IMR-90 (cell line): ENCODE measurements at regions not wholly inside any gene's neighbourhood (a gene's known extent, or its start where the extent isn't known, plus 50 kb on each side); places are given as distances from the start of the nearest gene placed in this dataset.

Experiments used
- ATAC-seq: fragments of 200-7000 bp; cut with Tn5 transposase; 2 replicates; pipeline ENCODE4 v1.9.1; 2020; ENCODE audit warnings: low read depth, mild to moderate bottlenecking, moderate library complexity
- BruUV-seq: library from RNA; stranded (reverse); fragments of 400-500 nt; replicated peaks from 2 replicates; lab custom pipeline; 2021; lab: Mats Ljungman, UMichigan
- CTCF ChIA-PET: fragments of 300-600 bp; formaldehyde crosslinking; extraction: SDS; loops from one replicate; lab custom pipeline; 2021; ENCODE audit warnings: antibody characterized with exemption; lab: Yijun Ruan, JAX
- POLR2A ChIA-PET: fragments of 300-600 bp; sonication (Branson Sonifier 250); formaldehyde crosslinking; loops from one replicate; lab custom pipeline; 2022; ENCODE audit warnings: antibody characterized with exemption; ENCODE audit not compliant: unreplicated experiment; lab: Charles Lee
- DNase-seq: peaks from one replicate; pipeline ENCODE4 v3.0.0; 2013
- H2AFZ ChIP-seq: replicated peaks from 2 replicates; pipeline ENCODE3; 2013; ENCODE audit warnings: low read length, mild to moderate bottlenecking; ENCODE audit not compliant: poor library complexity
- H2AK5ac ChIP-seq: 2 replicates; pipeline ENCODE4 v1.6.1; 2013; ENCODE audit warnings: low read depth, low read length, inconsistent platforms
- H2AK9ac ChIP-seq: replicated peaks from 2 replicates; pipeline ENCODE3; 2013; ENCODE audit warnings: mild to moderate bottlenecking, low read depth, low read length, moderate library complexity; ENCODE audit not compliant: poor library complexity
- H2BK120ac ChIP-seq: 2 replicates; pipeline ENCODE4 v1.6.1; 2013; ENCODE audit warnings: low read depth, low read length, inconsistent platforms
- H2BK15ac ChIP-seq: 3 replicates; pipeline ENCODE4 v1.6.1; 2013; ENCODE audit warnings: low read depth, low read length, inconsistent platforms
- H2BK20ac ChIP-seq: 2 replicates; pipeline ENCODE4 v1.6.1; 2013; ENCODE audit warnings: low read depth, mild to moderate bottlenecking, inconsistent platforms, low read length, moderate library complexity
- H2BK5ac ChIP-seq: 2 replicates; pipeline ENCODE4 v1.6.1; 2013; ENCODE audit warnings: mild to moderate bottlenecking, low read depth, low read length, inconsistent platforms; ENCODE audit not compliant: poor library complexity, severe bottlenecking
- H3K14ac ChIP-seq: replicated peaks from 2 replicates; pipeline ENCODE4 v1.6.1; 2013; ENCODE audit warnings: low read depth, low read length, inconsistent platforms
- H3K18ac ChIP-seq: 2 replicates; pipeline ENCODE4 v1.6.1; 2013; ENCODE audit warnings: low read depth, low read length, control low read depth
- H3K23ac ChIP-seq: 2 replicates; pipeline ENCODE4 v1.6.1; 2013; ENCODE audit warnings: low read depth, low read length, inconsistent platforms
- H3K27ac ChIP-seq: 2 replicates; pipeline ENCODE4 v1.5.1; 2013; ENCODE audit warnings: mild to moderate bottlenecking, control low read depth, low read length; ENCODE audit not compliant: insufficient read depth
- H3K27me3 ChIP-seq: 2 replicates; pipeline ENCODE4 v1.6.1; 2013; ENCODE audit warnings: low read length; ENCODE audit not compliant: control insufficient read depth, insufficient read depth
- H3K36me3 ChIP-seq: 2 replicates; pipeline ENCODE4 v1.6.1; 2013; ENCODE audit warnings: low read length, mixed read lengths; ENCODE audit not compliant: control insufficient read depth, insufficient read depth
- H3K4ac ChIP-seq: 2 replicates; pipeline ENCODE4 v1.6.1; 2013; ENCODE audit warnings: low read depth, low read length, inconsistent platforms
- H3K4me1 ChIP-seq: 2 replicates; pipeline ENCODE4 v1.6.1; 2013; ENCODE audit warnings: low read length, mixed read lengths; ENCODE audit not compliant: control insufficient read depth, insufficient read depth
- H3K4me2 ChIP-seq: 2 replicates; pipeline ENCODE4 v1.6.1; 2013; ENCODE audit warnings: low read depth, mild to moderate bottlenecking, control low read depth, low read length, moderate library complexity
- H3K4me3 ChIP-seq: 2 replicates; pipeline ENCODE4 v1.5.1; 2013; ENCODE audit warnings: low read depth, mild to moderate bottlenecking, control low read depth, low read length, moderate library complexity; ENCODE audit not compliant: insufficient read depth
- H3K56ac ChIP-seq: 2 replicates; pipeline ENCODE4 v1.6.1; 2013; ENCODE audit warnings: low read length, inconsistent platforms; ENCODE audit not compliant: insufficient read depth; ENCODE audit errors: extremely low read depth
- H3K79me1 ChIP-seq, 2 experiments: 2 replicates each; pipeline ENCODE4 v1.6.1; 2013; ENCODE audit warnings: low read length in 2 of 2, inconsistent platforms in 1 of 2, low read depth in 1 of 2
- H3K9ac ChIP-seq: 2 replicates; pipeline ENCODE4 v1.6.1; 2013; ENCODE audit warnings: low read depth, low read length, control low read depth
- H3K9me1 ChIP-seq: 2 replicates; pipeline ENCODE4 v1.6.1; 2013; ENCODE audit warnings: low read length, inconsistent platforms; ENCODE audit not compliant: insufficient read depth
- H3K9me3 ChIP-seq: 2 replicates; pipeline ENCODE4 v1.6.1; 2013; ENCODE audit warnings: low read length; ENCODE audit not compliant: control insufficient read depth, insufficient read depth
- H4K20me1 ChIP-seq: 2 replicates; pipeline ENCODE4 v1.6.1; 2013; ENCODE audit warnings: low read length, inconsistent platforms; ENCODE audit not compliant: insufficient read depth
- H4K5ac ChIP-seq: 2 replicates; pipeline ENCODE4 v1.6.1; 2013; ENCODE audit warnings: mild to moderate bottlenecking, low read depth, low read length, control low read depth
- H4K8ac ChIP-seq, 2 experiments: 2 replicates each; pipeline ENCODE4 v1.6.1; 2013; ENCODE audit warnings: low read depth in 2 of 2, low read length in 2 of 2, control low read depth in 1 of 2, inconsistent platforms in 1 of 2
- H4K91ac ChIP-seq: 2 replicates; pipeline ENCODE4 v1.6.1; 2013; ENCODE audit warnings: low read depth, low read length, inconsistent platforms; ENCODE audit not compliant: insufficient read depth
- BHLHE40 ChIP-seq: fragments of 150-350 bp; IDR thresholded peaks from 2 replicates; pipeline ENCODE4 v1.6.1; 2016; ENCODE audit warnings: mild to moderate bottlenecking, low read depth, low read length
- CEBPB ChIP-seq: IDR thresholded peaks from 2 replicates; pipeline ENCODE4 v1.6.1; 2012; ENCODE audit warnings: low read depth, low read length, improper control_type of control experiment
- CHD1 ChIP-seq: IDR thresholded peaks from 2 replicates; pipeline ENCODE4 v1.6.1; 2012; ENCODE audit warnings: low read depth, low read length, improper control_type of control experiment
- CTCF ChIP-seq: conservative IDR thresholded peaks from 2 replicates; pipeline ENCODE4 v1.5.1; 2012; ENCODE audit warnings: mild to moderate bottlenecking, low read depth, low read length, improper control_type of control experiment
- ELK1 ChIP-seq: fragments of 150-350 bp; IDR thresholded peaks from 2 replicates; pipeline ENCODE4 v1.6.1; 2016; ENCODE audit warnings: low read depth, mild to moderate bottlenecking, low read length, moderate library complexity, borderline replicate concordance
- FOS ChIP-seq: fragments of 150-350 bp; IDR thresholded peaks from 2 replicates; pipeline ENCODE4 v1.6.1; 2016; ENCODE audit warnings: low read depth, low read length
- MAFK ChIP-seq: IDR thresholded peaks from 2 replicates; pipeline ENCODE4 v1.6.1; 2012; ENCODE audit warnings: low read depth, low read length, improper control_type of control experiment
- MAZ ChIP-seq: IDR thresholded peaks from 2 replicates; pipeline ENCODE4 v1.6.1; 2012; ENCODE audit warnings: low read depth, mild to moderate bottlenecking, low read length, improper control_type of control experiment, moderate library complexity, borderline replicate concordance
- MXI1 ChIP-seq: IDR thresholded peaks from 2 replicates; pipeline ENCODE4 v1.6.1; 2012; ENCODE audit warnings: low read depth, mild to moderate bottlenecking, low read length, moderate library complexity, borderline replicate concordance
- NFE2L2 ChIP-seq: fragments of 150-350 bp; IDR thresholded peaks from 2 replicates; pipeline ENCODE4 v1.6.1; 2016; ENCODE audit warnings: low read depth, mild to moderate bottlenecking, low read length
- POLR2A ChIP-seq: IDR thresholded peaks from 2 replicates; pipeline ENCODE4 v1.6.1; 2012; ENCODE audit warnings: mild to moderate bottlenecking, low read depth, low read length
- RAD21 ChIP-seq: IDR thresholded peaks from 2 replicates; pipeline ENCODE4 v1.6.1; 2012; ENCODE audit warnings: low read length, improper control_type of control experiment
- RCOR1 ChIP-seq: IDR thresholded peaks from 2 replicates; pipeline ENCODE4 v1.6.1; 2012; ENCODE audit warnings: mild to moderate bottlenecking, low read length, improper control_type of control experiment; ENCODE audit not compliant: insufficient replicate concordance
- RFX5 ChIP-seq: IDR thresholded peaks from 2 replicates; pipeline ENCODE4 v1.8.0; 2012; ENCODE audit warnings: low read depth, mild to moderate bottlenecking, low read length, moderate library complexity
- SMC3 ChIP-seq: fragments of 150-350 bp; IDR thresholded peaks from 2 replicates; pipeline ENCODE4 v1.6.1; 2016; ENCODE audit warnings: low read depth, mild to moderate bottlenecking, antibody characterized with exemption, low read length, moderate library complexity
- USF2 ChIP-seq: fragments of 150-350 bp; IDR thresholded peaks from 2 replicates; pipeline ENCODE4 v1.6.1; 2017; ENCODE audit warnings: mild to moderate bottlenecking, antibody characterized with exemption, low read length, low read depth
- WGBS, 2 experiments: methylation state at CpG; one replicate each; pipeline versions ENCODE4 v1.1.5 to v1.1.7; 2013; ENCODE audit warnings: missing lambda C conversion rate in 2 of 2; ENCODE audit not compliant: insufficient read length in 1 of 2; ENCODE audit errors: extremely low coverage in 2 of 2; 5-methylcytosine and 5-hydroxymethylcytosine counted together
- dilution Hi-C: fragments of 300-500 bp; cut with HindIII; formaldehyde crosslinking; loops from one replicate; pipeline ENCODE4 v1.14.3; 2018; ENCODE audit warnings: low sequenced_read_pairs; ENCODE audit not compliant: unreplicated experiment
- in situ Hi-C: fragments of 300-500 bp; cut with MboI; formaldehyde crosslinking; loops from 3 replicates; pipeline ENCODE4 v1.14.3; 2019; ENCODE audit warnings: low sequenced_read_pairs, inconsistent platforms, mixed read lengths
- intact Hi-C: fragments of 100-400 bp; cut with micrococcal nuclease; formaldehyde crosslinking; loops from 2 replicates; pipeline ENCODE4 v1.10.0; 2022

- H2BK5ac ChIP-seq: no peak overlapping the region
- no peak overlapping the region for H3K4ac ChIP-seq
- H2AK5ac ChIP-seq: no peak overlapping the region
- H3K79me1 ChIP-seq: no peaks in the 10 kb centered on the region
- no peaks in the 10 kb centered on the region for H3K36me3 ChIP-seq
- no peak overlapping the region for H4K91ac ChIP-seq
- H4K8ac ChIP-seq: no peak overlapping the region
- DNase-seq (no peak), ATAC-seq (no peak)
- no peak overlapping the region for H2BK20ac ChIP-seq
- no peak overlapping the region for H3K9ac ChIP-seq
- no TSS peak for BruUV-seq
- no peak overlapping the region for H3K4me2 ChIP-seq
- intact Hi-C loops (no loop called here), dilution Hi-C loops (no loop called here), in situ Hi-C loops (no loop called here)
- H2AK9ac ChIP-seq: no peak overlapping the region
- TF ChIP-seq ELK1: no peak
- TF ChIP-seq NFE2L2: no peak
- TF ChIP-seq RCOR1: no peak
- TF ChIP-seq POLR2A: no peak
- TF ChIP-seq MXI1: no peak
- TF ChIP-seq FOS: no peak
- TF ChIP-seq CTCF: no peak
- TF ChIP-seq SMC3: no peak
- TF ChIP-seq RFX5: no peak
- no peak for TF ChIP-seq BHLHE40
- no peak for TF ChIP-seq CEBPB
- TF ChIP-seq CHD1: no peak
- no peak for TF ChIP-seq USF2
- TF ChIP-seq MAZ: no peak
- TF ChIP-seq RAD21: no peak
- no peak for TF ChIP-seq MAFK
- peaks cover 2% of the 10 kb centered on the region; the same call in 1 of the 2 replicates for H3K9me3 ChIP-seq
- ChIA-PET POLR2A (no interaction called here), CTCF (no interaction called here)
- H3K27me3 ChIP-seq: no peaks in the 10 kb centered on the region
- no peaks in the 10 kb centered on the region for H3K4me1 ChIP-seq
- H3K4me3 ChIP-seq: no peak overlapping the region
- H4K5ac ChIP-seq: no peak overlapping the region
- H2AFZ ChIP-seq: no peak overlapping the region
- H4K20me1 ChIP-seq: no peaks in the 10 kb centered on the region
- H3K27ac ChIP-seq: no peak overlapping the region
- no CpG with 5 or more reads among the region's 1 CpG for WGBS, 2 experiments
- H3K9me1 ChIP-seq: no peaks in the 10 kb centered on the region
- H2BK120ac ChIP-seq: no peak overlapping the region
- no peak overlapping the region for H3K18ac ChIP-seq
- no peak overlapping the region for H3K56ac ChIP-seq
- no peak overlapping the region for H3K23ac ChIP-seq
- H3K14ac ChIP-seq: no peak overlapping the region
- H2BK15ac ChIP-seq: no peak overlapping the region
Measured at GRCh38 chr2:224187220-224187619, 148.1 kb upstream of the SERPINE2 start.
